ENCODE measurements at regions not wholly inside any gene's neighbourhood (a gene's known extent, or its start where the extent isn't known, plus 50 kb on each side); places are given as distances from the start of the nearest gene placed in this dataset.
"Not testable (repeated sequence)": the region's sequence is repeated elsewhere in the genome, so short reads cannot be mapped to it uniquely, and the experiment has no call there.

DNA sequence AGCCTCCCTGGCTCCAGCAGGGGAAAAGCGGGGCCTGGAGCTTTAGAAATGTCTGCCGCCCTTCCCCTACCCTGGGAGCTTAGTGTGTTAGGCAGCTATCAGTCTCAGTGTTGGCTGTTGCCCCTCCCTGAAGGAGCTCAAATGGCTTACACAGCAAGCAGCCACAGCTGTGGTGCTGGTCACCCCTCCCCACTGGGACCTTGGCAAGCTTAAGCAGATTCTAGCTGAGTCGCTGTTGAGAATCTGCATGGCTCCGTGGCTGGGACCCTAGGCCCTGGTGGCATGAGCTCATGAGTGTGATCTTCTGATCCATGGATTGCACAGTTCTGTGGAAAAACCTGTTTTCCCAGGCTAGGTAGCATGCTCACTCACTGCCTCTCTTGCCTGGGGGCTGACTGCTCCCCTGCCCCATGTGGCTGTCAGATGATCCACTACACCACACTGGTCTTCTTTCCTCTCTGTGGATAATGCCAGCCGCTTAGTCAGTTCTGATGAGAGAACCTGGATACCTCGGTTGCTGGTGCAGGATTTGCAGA is 714.0 kb downstream of the MAFB start:
- no peak for FAIRE-seq
- TF ChIP-seq, protein P1, sequence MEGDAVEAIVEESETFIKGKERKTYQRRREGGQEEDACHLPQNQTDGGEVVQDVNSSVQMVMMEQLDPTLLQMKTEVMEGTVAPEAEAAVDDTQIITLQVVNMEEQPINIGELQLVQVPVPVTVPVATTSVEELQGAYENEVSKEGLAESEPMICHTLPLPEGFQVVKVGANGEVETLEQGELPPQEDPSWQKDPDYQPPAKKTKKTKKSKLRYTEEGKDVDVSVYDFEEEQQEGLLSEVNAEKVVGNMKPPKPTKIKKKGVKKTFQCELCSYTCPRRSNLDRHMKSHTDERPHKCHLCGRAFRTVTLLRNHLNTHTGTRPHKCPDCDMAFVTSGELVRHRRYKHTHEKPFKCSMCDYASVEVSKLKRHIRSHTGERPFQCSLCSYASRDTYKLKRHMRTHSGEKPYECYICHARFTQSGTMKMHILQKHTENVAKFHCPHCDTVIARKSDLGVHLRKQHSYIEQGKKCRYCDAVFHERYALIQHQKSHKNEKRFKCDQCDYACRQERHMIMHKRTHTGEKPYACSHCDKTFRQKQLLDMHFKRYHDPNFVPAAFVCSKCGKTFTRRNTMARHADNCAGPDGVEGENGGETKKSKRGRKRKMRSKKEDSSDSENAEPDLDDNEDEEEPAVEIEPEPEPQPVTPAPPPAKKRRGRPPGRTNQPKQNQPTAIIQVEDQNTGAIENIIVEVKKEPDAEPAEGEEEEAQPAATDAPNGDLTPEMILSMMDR (IDR thresholded peaks at IDR 0.05; ENCODE audit: insufficient read depth, missing control alignments) = no peak
- DNase-seq (ENCODE audit: insufficient read length, low spot score) = no peak

DNA sequence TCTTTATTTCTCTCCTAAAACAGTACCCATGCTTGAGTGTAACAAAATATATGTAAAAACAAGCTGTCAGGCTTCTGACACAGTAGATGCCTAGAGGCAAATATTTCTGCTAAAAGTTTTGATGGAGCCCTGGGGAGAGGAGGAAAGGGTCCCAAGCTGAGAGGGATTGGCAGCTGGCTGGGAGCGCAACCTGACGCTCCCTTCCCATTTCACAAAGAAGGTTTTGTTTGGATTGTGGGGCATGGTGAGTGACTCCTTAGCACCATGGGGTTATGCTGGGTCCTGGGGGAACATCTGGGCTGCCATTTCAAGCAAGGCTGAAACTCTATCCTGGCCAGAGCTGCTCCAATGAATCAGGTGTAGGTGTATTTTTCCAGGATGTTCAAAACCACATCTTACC is 720.5 kb downstream of the MAFB start:
- no peak for DNase-seq (ENCODE audit: insufficient read length, low spot score)
- no peak for FAIRE-seq
- TF ChIP-seq, protein P1 (IDR thresholded peaks at IDR 0.05; ENCODE audit: insufficient read depth, missing control alignments) = no peak

DNA sequence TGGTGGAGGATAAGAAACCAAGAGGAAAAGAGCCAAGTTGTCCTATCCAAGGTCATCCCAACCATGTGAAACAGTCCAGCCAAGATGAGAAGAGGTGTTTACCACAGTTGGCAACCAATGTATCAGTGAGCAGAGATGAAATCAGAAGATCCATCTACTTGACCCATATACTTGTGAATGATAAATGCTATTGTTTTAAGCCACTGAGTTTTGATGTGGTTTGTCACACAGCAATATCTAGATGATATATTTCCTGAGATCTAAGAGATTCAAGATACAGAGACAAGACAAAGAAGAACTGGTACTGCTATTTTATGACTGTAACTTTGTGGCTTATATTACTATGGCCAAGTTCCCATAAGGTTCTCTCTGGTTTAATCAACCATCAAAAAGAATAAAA is 721.2 kb downstream of the MAFB start:
- FAIRE-seq (no peak), DNase-seq (ENCODE audit: insufficient read length, low spot score) (no peak)
- TF ChIP-seq, protein P1 (IDR thresholded peaks at IDR 0.05; ENCODE audit: insufficient read depth, missing control alignments) = no peak

DNA sequence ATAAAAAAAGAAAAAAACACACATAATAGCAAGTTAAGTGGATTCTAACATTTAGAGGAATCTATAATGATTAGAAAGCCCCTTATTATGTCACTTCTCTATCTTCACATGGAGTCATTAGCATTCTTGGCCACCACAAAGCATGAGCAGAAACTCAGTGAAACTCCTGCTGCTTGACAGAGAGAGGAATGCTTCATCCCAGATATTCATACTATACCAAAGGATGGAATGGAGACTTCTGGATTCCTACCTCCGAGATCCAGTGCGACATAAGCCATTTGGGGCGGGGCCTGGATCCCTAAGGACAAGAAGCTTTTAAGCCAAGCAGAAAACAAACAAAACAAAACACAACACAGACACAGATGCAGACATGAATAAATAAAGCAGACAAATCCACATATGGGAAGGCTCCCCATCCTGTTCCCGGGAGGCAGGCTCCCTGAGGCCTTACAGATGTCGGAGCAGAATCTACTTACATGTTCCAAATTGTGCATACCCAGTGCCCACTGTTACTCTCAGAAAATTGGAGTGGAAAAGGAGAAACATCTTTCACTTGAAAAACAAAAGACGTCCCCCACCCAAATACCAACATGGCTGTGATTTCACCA is 727.3 kb downstream of the MAFB start:
- TF ChIP-seq, protein P1 (IDR thresholded peaks at IDR 0.05; ENCODE audit: insufficient read depth, missing control alignments) = no peak
- FAIRE-seq = no peak
- DNase-seq (ENCODE audit: insufficient read length, low spot score) = no peak

DNA sequence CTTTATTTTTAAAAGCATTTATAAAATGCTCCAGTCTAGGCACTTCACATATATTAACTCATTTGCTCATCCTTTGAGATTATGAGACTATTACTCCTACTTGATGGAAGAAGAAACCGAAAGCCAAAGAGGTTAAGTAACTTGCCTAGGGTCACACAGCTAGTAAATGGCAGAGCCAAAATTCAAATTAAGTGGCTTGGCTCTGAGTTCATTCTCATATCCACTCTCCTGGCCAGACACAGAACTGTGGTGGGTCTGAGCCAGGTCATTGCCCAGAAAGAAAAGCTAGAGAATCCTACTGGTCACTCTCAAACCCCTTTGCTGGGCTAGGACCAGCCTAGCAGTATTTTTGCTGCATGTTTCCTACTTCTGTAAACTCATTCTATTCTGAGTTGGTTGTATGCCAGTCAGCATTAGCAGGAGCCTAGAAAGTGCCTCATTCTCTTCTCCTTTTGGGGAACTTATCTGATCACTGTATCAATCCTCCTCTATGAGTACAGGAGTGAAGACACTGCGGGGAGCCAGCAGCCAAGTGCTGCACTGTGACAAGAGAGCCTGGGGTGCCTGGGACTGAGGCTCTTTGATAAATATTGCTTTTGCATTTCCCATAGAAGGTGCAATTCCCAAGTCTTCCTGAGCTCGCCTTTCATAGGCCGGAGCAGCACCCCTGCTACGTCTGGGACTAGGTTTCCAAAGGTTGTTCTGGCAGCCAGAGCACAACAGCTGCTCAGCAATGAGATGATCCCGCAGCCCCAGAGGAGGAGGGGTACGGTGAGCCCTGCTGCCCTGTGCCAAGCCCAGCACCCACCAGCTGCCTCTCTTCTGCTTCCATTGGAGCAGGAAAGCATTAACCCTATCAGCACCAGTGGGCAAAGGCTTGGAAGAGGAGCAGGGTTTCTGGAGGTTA is 728.3 kb downstream of the MAFB start:
- no peak for FAIRE-seq
- no peak for DNase-seq (ENCODE audit: insufficient read length, low spot score)
- TF ChIP-seq, protein P1 (IDR thresholded peaks at IDR 0.05; ENCODE audit: insufficient read depth, missing control alignments) = no peak

DNA sequence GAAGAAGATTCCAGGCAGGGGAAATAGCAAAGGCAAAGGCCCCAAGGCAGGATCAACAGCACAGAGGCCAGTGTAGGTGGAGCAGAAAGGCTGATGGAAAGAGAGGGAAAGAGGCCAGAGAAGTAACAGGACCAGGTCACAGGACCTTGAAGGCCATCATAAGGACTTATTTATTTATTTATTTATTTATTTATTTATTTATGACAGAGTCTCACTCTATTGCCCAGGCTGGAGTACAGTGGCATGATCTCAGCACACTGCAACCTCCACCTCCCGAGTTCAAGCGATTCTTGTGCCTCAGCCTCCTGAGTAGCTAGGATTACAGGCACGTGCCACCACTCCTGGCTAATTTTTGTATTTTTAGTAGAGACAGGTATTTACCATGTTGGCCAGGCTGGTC is 731.1 kb downstream of the MAFB start:
- not testable (repeated sequence) for FAIRE-seq; DNase-seq (ENCODE audit: insufficient read length, low spot score)

DNA sequence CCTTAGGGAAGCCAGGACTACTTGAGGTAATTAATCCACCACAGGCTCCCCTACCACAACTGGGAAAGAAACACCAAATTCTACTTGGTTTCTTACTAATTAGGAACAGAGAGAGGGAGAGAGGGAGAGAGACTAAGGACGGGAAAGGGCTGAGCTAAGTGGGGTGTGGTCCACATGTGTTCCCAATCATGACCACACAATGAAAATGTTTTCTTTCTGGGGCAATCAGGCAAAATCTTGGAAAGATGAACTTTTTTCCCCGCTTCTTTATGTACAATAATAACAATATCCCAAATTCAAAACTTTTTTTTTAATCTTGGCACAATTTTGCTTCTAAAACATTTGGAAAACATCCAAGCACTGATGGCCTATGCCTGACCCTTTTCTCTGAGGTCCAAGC is 734.4 kb downstream of the MAFB start:
- no peak for FAIRE-seq
- DNase-seq (ENCODE audit: insufficient read length, low spot score) = no peak
- TF ChIP-seq, protein P1 (IDR thresholded peaks at IDR 0.05; ENCODE audit: insufficient read depth, missing control alignments) = no peak

All from D721Med (cell line).